HCT116 (cell line): ENCODE measurements at regions not wholly inside any gene's neighbourhood (a gene's known extent, or its start where the extent isn't known, plus 50 kb on each side); places are given as distances from the start of the nearest gene placed in this dataset.

Source experiments
- ATAC-seq: fragments of 200-7000 bp; cut with Tn5 transposase; 2 replicates; pipeline ENCODE4 v1.9.1; 2020; ENCODE audit warnings: mild to moderate bottlenecking, moderate library complexity
- BruUV-seq: library from RNA; stranded (reverse); fragments of 400-500 nt; replicated peaks from 2 replicates; lab custom pipeline; 2021; lab: Mats Ljungman, UMichigan
- CTCF ChIA-PET: fragments of 300-600 bp; sonication (Branson Sonifier 250); formaldehyde crosslinking; loops from one replicate; lab custom pipeline; 2021; ENCODE audit warnings: antibody characterized with exemption; lab: Charles Lee
- POLR2A ChIA-PET: fragments of 300-600, 350-600 bp; sonication (Branson Sonifier 250); formaldehyde crosslinking; loops from one replicate; lab custom pipeline; 2021; ENCODE audit warnings: antibody characterized with exemption; lab: Charles Lee
- RAD21 ChIA-PET, 2 experiments: fragments of 300-600 bp; sonication (Branson Sonifier 250); formaldehyde crosslinking; loops; one replicate each; lab custom pipeline; 2023; ENCODE audit warnings: low total read pairs in 2 of 2; ENCODE audit not compliant: uncharacterized antibody in 2 of 2, unreplicated experiment in 2 of 2, low non-redundant PET in 1 of 2; lab: Charles Lee
- DNase-seq: peaks from one replicate; pipeline ENCODE4 v3.0.0-alpha.2; 2010; ENCODE audit warnings: low read depth, low spot score
- H2AFZ ChIP-seq: fragments of 200-600 bp; shearing (Covaris generic), sonication (generic); 2 replicates; pipeline ENCODE4 v1.6.1; 2017; ENCODE audit warnings: low read depth, mixed run types, mixed read lengths, antibody characterized with exemption, low read length; ENCODE audit not compliant: poor library complexity, severe bottlenecking
- H3K27ac ChIP-seq: 2 replicates; pipeline ENCODE4 v1.5.1; 2012; ENCODE audit warnings: low read depth, low read length
- H3K27me3 ChIP-seq: fragments of 200-600 bp; sonication (generic); 2 replicates; pipeline ENCODE4 v1.6.1; 2016; ENCODE audit warnings: mixed run types, low read length, mixed read lengths; ENCODE audit not compliant: insufficient read depth
- H3K36me3 ChIP-seq, 2 experiments: fragments of 200-500 bp in 1 of 2; fragments of 200-600 bp in 1 of 2; sonication (Bioruptor generic) in 1 of 2; sonication (generic) in 1 of 2; 2 replicates each; pipeline versions ENCODE4 v1.5.1 to v1.6.1; 2014 to 2016; ENCODE audit warnings: low read length in 2 of 2, inconsistent platforms in 1 of 2, mixed read lengths in 1 of 2, mixed run types in 1 of 2; ENCODE audit not compliant: insufficient read depth in 2 of 2, control insufficient read depth in 1 of 2
- H3K4me1 ChIP-seq, 2 experiments: fragments of 200-600 bp in 1 of 2; sonication (generic) in 1 of 2; 2 replicates each; pipeline versions ENCODE4 v1.5.1 to v1.6.1; 2012 to 2017; ENCODE audit warnings: low read length in 2 of 2, inconsistent platforms in 1 of 2, mild to moderate bottlenecking in 1 of 2, mixed read lengths in 1 of 2, mixed run types in 1 of 2, moderate library complexity in 1 of 2; ENCODE audit not compliant: insufficient read depth in 2 of 2, control insufficient read depth in 1 of 2
- H3K4me2 ChIP-seq: fragments of 200-600 bp; sonication (generic); 2 replicates; pipeline ENCODE4 v1.6.1; 2017; ENCODE audit warnings: mixed run types, low read length, mixed read lengths
- H3K4me3 ChIP-seq, 2 experiments: fragments of 200-600 bp in 1 of 2; sonication (generic) in 1 of 2; replicated peaks in 1 of 2; 2 replicates each; pipeline ENCODE4 v1.5.1; 2011 to 2016; ENCODE audit warnings: low read length in 2 of 2, control low read depth in 1 of 2, low read depth in 1 of 2, mild to moderate bottlenecking in 1 of 2, mixed read lengths in 1 of 2, mixed run types in 1 of 2
- H3K79me2 ChIP-seq: fragments of 200-600 bp; sonication (generic); 2 replicates; pipeline ENCODE4 v1.6.1; 2017; ENCODE audit warnings: mild to moderate bottlenecking, mixed run types, low read length, moderate library complexity, mixed read lengths; ENCODE audit not compliant: insufficient read depth
- H3K9ac ChIP-seq: fragments of 200-600 bp; sonication (generic); 2 replicates; pipeline ENCODE4 v1.6.1; 2016; ENCODE audit warnings: low read length, mixed read lengths
- H3K9me2 ChIP-seq: fragments of 200-600 bp; sonication (generic), shearing (Covaris generic); 2 replicates; pipeline ENCODE4 v1.6.1; 2017; ENCODE audit warnings: mixed run types, mild to moderate bottlenecking, moderate library complexity; ENCODE audit not compliant: insufficient read depth
- H3K9me3 ChIP-seq, 2 experiments: fragments of 200-500 bp in 1 of 2; fragments of 200-600 bp in 1 of 2; sonication (Bioruptor generic) in 1 of 2; sonication (generic) in 1 of 2; 2 replicates each; pipeline ENCODE4 v1.6.1; 2014 to 2017; ENCODE audit warnings: low read length in 2 of 2, mixed read lengths in 2 of 2, inconsistent platforms in 1 of 2, low read depth in 1 of 2, mild to moderate bottlenecking in 1 of 2, mixed run types in 1 of 2, moderate library complexity in 1 of 2; ENCODE audit not compliant: control insufficient read depth in 1 of 2, insufficient read depth in 1 of 2
- H4K20me1 ChIP-seq: fragments of 200-600 bp; sonication (generic), shearing (Covaris generic); 2 replicates; pipeline ENCODE4 v1.6.1; 2017; ENCODE audit warnings: mixed run types, mild to moderate bottlenecking, moderate library complexity; ENCODE audit not compliant: insufficient read depth
- CTCF ChIP-seq, 3 experiments: fragments of 200-600 bp in 1 of 3; sonication (generic) in 1 of 3; IDR thresholded peaks in 2 of 3; conservative IDR thresholded peaks in 1 of 3; 2 replicates each; pipeline ENCODE4 v1.5.1; 2012 to 2017; ENCODE audit warnings: low read depth in 2 of 3, low read length in 2 of 3, antibody characterized with exemption in 1 of 3, borderline replicate concordance in 1 of 3, control low read depth in 1 of 3, mild to moderate bottlenecking in 1 of 3, mixed read lengths in 1 of 3, mixed run types in 1 of 3, moderate library complexity in 1 of 3; ENCODE audit not compliant: insufficient read depth in 1 of 3
- MAX ChIP-seq: IDR thresholded peaks from 2 replicates; pipeline ENCODE4 v1.6.1; 2012
- POLR2A ChIP-seq: IDR thresholded peaks from 2 replicates; pipeline ENCODE4 v1.7.0; 2011; ENCODE audit warnings: borderline replicate concordance; ENCODE audit not compliant: insufficient read depth, insufficient read length; ENCODE audit errors: extremely low read depth
- SIN3A ChIP-seq: IDR thresholded peaks from 2 replicates; pipeline ENCODE4 v1.6.1; 2012; ENCODE audit warnings: low read depth
- SP1 ChIP-seq: IDR thresholded peaks from 2 replicates; pipeline ENCODE4 v1.6.1; 2012; ENCODE audit warnings: low read depth
- ZBTB33 ChIP-seq: IDR thresholded peaks from 2 replicates; pipeline ENCODE4 v1.6.1; 2011; ENCODE audit warnings: mild to moderate bottlenecking, low read length, moderate library complexity; ENCODE audit not compliant: insufficient replicate concordance; ENCODE audit errors: extremely low read depth
- intact Hi-C: fragments of 100-400 bp; cut with micrococcal nuclease; formaldehyde crosslinking; loops from 2 replicates; pipeline ENCODE4 v1.10.0; 2022

GRCh38 chr16:51067352-51067751 is 83.7 kb downstream of the SALL1 start:
- CTCF ChIA-PET = no interaction called here
- no TSS peak for BruUV-seq
- Histone ChIP-seq H3K4me2 (no peak overlapping the region), H3K9ac (no peak overlapping the region), H3K27me3 (peaks cover 20% of the 10 kb centered on the region), H3K9me2 (no peaks in the 10 kb centered on the region), H3K4me3 (no peak overlapping the region), H3K4me1 (no peaks in the 10 kb centered on the region), H3K79me2 (no peaks in the 10 kb centered on the region), H3K36me3 (no peaks in the 10 kb centered on the region), H3K9me3 (no peaks in the 10 kb centered on the region), H3K27ac (no peak overlapping the region), H4K20me1 (no peaks in the 10 kb centered on the region), H2AFZ (no peak overlapping the region)
- TF ChIP-seq SIN3A = no peak
- no peak for TF ChIP-seq SP1
- no peak for TF ChIP-seq MAX
- no peak for TF ChIP-seq POLR2A
- DNase-seq (no peak), ATAC-seq (no peak)
- RAD21 ChIA-PET = no interaction called here
- intact Hi-C loops = no loop called here
- POLR2A ChIA-PET = no interaction called here

- Histone ChIP-seq H4K20me1 (no peaks in the 10 kb centered on the region), H3K27me3 (peaks cover 39% of the 10 kb centered on the region), H3K4me1 (no peaks in the 10 kb centered on the region)
- no TSS peak for BruUV-seq
- CTCF ChIA-PET = no interaction called here
- TF ChIP-seq CTCF (IDR thresholded peaks at IDR 0.05 in 2 of 3, conservative IDR thresholded peaks at IDR 0.05 in 1 of 3; ENCODE audit: borderline replicate concordance in 1 of 3, insufficient read depth in 1 of 3, low read depth in 2 of 3, low read length in 2 of 3) = 0 out of 6 replicates have a peak, but pooled peaks of 1 of the 3 experiments have one; percentile 18
- no peak for TF ChIP-seq ZBTB33
- TF ChIP-seq, all 23 proteins: peak for 1
- ATAC-seq = no peak
- Histone ChIP-seq H2AFZ (no peak overlapping the region), H3K79me2 (no peaks in the 10 kb centered on the region), H3K9ac (no peak overlapping the region), H3K4me3 (no peak overlapping the region), H3K27ac (no peak overlapping the region), H3K9me3 (no peaks in the 10 kb centered on the region), H3K9me2 (no peaks in the 10 kb centered on the region), H3K4me2 (no peak overlapping the region), H3K36me3 (no peaks in the 10 kb centered on the region)
- intact Hi-C loops = no loop called here
- POLR2A ChIA-PET = no interaction called here
- no peak for DNase-seq
- RAD21 ChIA-PET = no interaction called here
Measured at GRCh38 chr16:51062039-51062438, 89.0 kb downstream of the SALL1 start.
